Ishikawa (cell line): ENCODE measurements at regions not wholly inside any gene's neighbourhood (a gene's known extent, or its start where the extent isn't known, plus 50 kb on each side); places are given as distances from the start of the nearest gene placed in this dataset.

Experiments used
- CREB1 ChIP-seq: IDR thresholded peaks from 2 replicates; pipeline ENCODE4 v1.6.1; 2012; ENCODE audit warnings: low read depth
- EGR1 ChIP-seq: IDR thresholded peaks from 2 replicates; pipeline ENCODE4 v1.6.1; 2012
- EP300 ChIP-seq: IDR thresholded peaks from 2 replicates; pipeline ENCODE4 v1.6.1; 2012; ENCODE audit warnings: borderline replicate concordance
- NFIC ChIP-seq: IDR thresholded peaks from 2 replicates; pipeline ENCODE4 v1.6.1; 2012
- RAD21 ChIP-seq: IDR thresholded peaks from 2 replicates; pipeline ENCODE4 v1.6.1; 2012; ENCODE audit warnings: low read depth
- TAF1 ChIP-seq: IDR thresholded peaks from 2 replicates; pipeline ENCODE4 v1.6.1; 2012; ENCODE audit warnings: low read depth, mild to moderate bottlenecking
- TEAD4 ChIP-seq: IDR thresholded peaks from 2 replicates; pipeline ENCODE4 v1.6.1; 2012
- YY1 ChIP-seq: IDR thresholded peaks from 2 replicates; pipeline ENCODE4 v1.6.1; 2012; ENCODE audit warnings: low read depth
- ZBTB7A ChIP-seq: IDR thresholded peaks from 2 replicates; pipeline ENCODE4 v1.6.1; 2012; ENCODE audit warnings: low read depth
- TF ChIP-seq, protein P1 (sequence below): IDR thresholded peaks from 2 replicates; pipeline ENCODE4 v1.6.1; 2012; ENCODE audit warnings: low read depth, mild to moderate bottlenecking
- TF ChIP-seq, protein P2 (sequence below): IDR thresholded peaks from 2 replicates; pipeline ENCODE4 v1.6.1; 2012

DNA sequence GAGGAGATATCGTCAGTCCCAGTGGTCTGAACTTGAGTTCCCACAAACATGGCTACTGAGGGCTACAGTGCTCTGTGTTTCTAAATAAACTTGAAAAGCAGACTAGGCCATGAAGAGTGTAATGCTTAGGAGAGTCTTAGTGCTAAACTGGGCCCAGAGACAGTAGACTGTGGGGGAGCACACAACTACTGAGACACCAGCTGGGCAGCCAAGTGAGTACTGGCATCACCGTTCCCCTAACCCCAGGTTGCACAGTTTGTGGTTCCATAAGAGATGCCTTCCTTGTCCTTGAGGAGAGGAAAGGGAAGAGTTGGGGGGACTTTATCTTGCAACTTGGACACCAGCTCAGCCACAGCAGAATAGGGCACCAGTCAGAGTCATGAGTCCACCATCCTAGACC lies 172.1 kb upstream of the DMRTA1 start:
- TF ChIP-seq TAF1 (no peak), EP300 (no peak), ZBTB7A (no peak), YY1 (no peak), TEAD4 (no peak), NFIC (no peak), EGR1 (no peak), RAD21 (no peak), CREB1 (no peak)
- TF ChIP-seq, protein P1, sequence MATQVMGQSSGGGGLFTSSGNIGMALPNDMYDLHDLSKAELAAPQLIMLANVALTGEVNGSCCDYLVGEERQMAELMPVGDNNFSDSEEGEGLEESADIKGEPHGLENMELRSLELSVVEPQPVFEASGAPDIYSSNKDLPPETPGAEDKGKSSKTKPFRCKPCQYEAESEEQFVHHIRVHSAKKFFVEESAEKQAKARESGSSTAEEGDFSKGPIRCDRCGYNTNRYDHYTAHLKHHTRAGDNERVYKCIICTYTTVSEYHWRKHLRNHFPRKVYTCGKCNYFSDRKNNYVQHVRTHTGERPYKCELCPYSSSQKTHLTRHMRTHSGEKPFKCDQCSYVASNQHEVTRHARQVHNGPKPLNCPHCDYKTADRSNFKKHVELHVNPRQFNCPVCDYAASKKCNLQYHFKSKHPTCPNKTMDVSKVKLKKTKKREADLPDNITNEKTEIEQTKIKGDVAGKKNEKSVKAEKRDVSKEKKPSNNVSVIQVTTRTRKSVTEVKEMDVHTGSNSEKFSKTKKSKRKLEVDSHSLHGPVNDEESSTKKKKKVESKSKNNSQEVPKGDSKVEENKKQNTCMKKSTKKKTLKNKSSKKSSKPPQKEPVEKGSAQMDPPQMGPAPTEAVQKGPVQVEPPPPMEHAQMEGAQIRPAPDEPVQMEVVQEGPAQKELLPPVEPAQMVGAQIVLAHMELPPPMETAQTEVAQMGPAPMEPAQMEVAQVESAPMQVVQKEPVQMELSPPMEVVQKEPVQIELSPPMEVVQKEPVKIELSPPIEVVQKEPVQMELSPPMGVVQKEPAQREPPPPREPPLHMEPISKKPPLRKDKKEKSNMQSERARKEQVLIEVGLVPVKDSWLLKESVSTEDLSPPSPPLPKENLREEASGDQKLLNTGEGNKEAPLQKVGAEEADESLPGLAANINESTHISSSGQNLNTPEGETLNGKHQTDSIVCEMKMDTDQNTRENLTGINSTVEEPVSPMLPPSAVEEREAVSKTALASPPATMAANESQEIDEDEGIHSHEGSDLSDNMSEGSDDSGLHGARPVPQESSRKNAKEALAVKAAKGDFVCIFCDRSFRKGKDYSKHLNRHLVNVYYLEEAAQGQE, result no peak
- TF ChIP-seq, protein P2, sequence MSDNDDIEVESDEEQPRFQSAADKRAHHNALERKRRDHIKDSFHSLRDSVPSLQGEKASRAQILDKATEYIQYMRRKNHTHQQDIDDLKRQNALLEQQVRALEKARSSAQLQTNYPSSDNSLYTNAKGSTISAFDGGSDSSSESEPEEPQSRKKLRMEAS, result no peak
